ENCODE measurements at regions not wholly inside any gene's neighbourhood (a gene's known extent, or its start where the extent isn't known, plus 50 kb on each side); places are given as distances from the start of the nearest gene placed in this dataset.

- TF ChIP-seq, protein P1, sequence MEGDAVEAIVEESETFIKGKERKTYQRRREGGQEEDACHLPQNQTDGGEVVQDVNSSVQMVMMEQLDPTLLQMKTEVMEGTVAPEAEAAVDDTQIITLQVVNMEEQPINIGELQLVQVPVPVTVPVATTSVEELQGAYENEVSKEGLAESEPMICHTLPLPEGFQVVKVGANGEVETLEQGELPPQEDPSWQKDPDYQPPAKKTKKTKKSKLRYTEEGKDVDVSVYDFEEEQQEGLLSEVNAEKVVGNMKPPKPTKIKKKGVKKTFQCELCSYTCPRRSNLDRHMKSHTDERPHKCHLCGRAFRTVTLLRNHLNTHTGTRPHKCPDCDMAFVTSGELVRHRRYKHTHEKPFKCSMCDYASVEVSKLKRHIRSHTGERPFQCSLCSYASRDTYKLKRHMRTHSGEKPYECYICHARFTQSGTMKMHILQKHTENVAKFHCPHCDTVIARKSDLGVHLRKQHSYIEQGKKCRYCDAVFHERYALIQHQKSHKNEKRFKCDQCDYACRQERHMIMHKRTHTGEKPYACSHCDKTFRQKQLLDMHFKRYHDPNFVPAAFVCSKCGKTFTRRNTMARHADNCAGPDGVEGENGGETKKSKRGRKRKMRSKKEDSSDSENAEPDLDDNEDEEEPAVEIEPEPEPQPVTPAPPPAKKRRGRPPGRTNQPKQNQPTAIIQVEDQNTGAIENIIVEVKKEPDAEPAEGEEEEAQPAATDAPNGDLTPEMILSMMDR (conservative IDR thresholded peaks at IDR 0.05 in 1 of 2, IDR thresholded peaks at IDR 0.05 in 1 of 2; ENCODE audit: extremely low read depth in 1 of 2, insufficient read depth in 1 of 2, low read depth in 1 of 2, low read length in 2 of 2): no peak
- TF ChIP-seq EZH2 (IDR thresholded peaks at IDR 0.05; ENCODE audit: borderline replicate concordance, low read length): no peak
Measured at GRCh38 chr2:120453635-120453998, 107.7 kb downstream of the INHBB start.
